GM12892 (cell line): ENCODE measurements at regions not wholly inside any gene's neighbourhood (a gene's known extent, or its start where the extent isn't known, plus 50 kb on each side); places are given as distances from the start of the nearest gene placed in this dataset.

Experiments
- POLR2A ChIP-seq: IDR thresholded peaks from 2 replicates; pipeline ENCODE4 v1.6.1; 2011; ENCODE audit warnings: low read depth, low read length, control low read depth
- POLR2AphosphoS5 ChIP-seq: IDR thresholded peaks from 2 replicates; pipeline ENCODE4 v1.6.1; 2011; ENCODE audit warnings: low read depth, low read length, control low read depth
- TAF1 ChIP-seq: IDR thresholded peaks from 2 replicates; pipeline ENCODE4 v1.6.1; 2011; ENCODE audit warnings: low read depth, mild to moderate bottlenecking, control low read depth, low read length, borderline replicate concordance

DNA sequence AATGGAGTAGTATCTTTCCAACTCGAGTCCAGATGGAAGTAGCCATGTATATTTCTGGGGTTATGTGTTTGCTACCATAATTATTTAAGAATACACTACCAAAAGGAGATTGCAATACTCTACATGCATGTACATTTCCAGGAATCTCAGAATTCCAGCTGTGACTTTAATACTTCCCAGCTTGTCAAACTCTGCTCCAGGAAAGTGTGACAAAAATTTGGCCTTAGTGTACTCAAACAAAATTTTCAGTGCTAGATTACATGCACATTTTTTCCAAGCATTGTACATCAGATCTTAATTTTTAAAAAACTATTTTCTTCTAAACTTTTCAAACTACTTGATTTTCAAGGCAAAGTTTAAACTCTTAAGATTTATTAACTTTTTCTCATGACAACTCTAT is 1791.6 kb downstream of the SUCLG1 start:
- TF ChIP-seq POLR2A: no peak
- no peak for TF ChIP-seq POLR2AphosphoS5
- no peak for TF ChIP-seq TAF1
